GM12892 (cell line): ENCODE measurements at regions not wholly inside any gene's neighbourhood (a gene's known extent, or its start where the extent isn't known, plus 50 kb on each side); places are given as distances from the start of the nearest gene placed in this dataset.

ENCODE experiments used
- POLR2A ChIP-seq: IDR thresholded peaks from 2 replicates; pipeline ENCODE4 v1.6.1; 2011; ENCODE audit warnings: low read depth, low read length, control low read depth
- TAF1 ChIP-seq: IDR thresholded peaks from 2 replicates; pipeline ENCODE4 v1.6.1; 2011; ENCODE audit warnings: low read depth, mild to moderate bottlenecking, control low read depth, low read length, borderline replicate concordance

DNA sequence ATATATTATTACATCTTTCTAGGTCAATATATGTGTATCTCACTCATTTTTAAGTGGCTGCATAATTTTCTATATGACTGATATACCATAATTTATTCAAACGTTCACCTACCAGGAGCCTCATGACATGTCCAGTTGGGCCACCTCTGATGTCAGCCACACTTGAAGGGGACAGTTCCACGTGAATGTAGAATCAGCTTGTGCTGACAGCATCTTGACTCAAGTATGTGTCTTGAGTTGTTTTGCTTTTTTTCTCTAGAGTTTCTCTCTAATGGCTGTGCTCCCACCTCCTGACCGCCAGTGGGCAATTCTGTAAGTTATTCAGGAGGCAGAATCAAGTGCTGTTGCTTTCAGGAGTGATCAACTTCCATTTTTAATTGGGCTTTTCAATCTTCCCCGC lies 237.9 kb downstream of the NFKBIZ start:
- TF ChIP-seq TAF1 (no peak), POLR2A (no peak)
